ENCODE measurements at regions not wholly inside any gene's neighbourhood (a gene's known extent, or its start where the extent isn't known, plus 50 kb on each side); places are given as distances from the start of the nearest gene placed in this dataset.
A peak's percentile ranks its signal among the peaks of the same experiment; 100 is the strongest.

DNA sequence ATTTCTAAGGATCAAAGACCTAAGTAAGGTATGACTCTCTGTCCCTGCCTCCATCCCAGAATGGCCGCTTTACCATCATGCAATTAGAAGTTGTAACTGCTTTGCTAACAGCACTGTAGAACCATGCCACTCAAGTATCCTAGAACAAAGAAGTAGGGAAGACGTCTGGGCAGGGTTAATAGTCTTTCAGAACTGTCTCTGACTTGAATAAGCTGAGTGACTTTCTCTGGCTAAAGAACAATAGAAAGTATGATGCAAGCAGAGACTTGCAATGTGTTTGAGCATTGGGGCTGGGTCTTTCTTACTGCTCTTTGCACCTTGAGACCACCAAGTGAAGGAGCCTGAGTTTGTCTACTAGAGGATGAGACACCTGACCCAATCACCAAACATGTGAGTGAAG, 279.6 kb upstream of the JAG1 start:
- TF ChIP-seq, protein P1, sequence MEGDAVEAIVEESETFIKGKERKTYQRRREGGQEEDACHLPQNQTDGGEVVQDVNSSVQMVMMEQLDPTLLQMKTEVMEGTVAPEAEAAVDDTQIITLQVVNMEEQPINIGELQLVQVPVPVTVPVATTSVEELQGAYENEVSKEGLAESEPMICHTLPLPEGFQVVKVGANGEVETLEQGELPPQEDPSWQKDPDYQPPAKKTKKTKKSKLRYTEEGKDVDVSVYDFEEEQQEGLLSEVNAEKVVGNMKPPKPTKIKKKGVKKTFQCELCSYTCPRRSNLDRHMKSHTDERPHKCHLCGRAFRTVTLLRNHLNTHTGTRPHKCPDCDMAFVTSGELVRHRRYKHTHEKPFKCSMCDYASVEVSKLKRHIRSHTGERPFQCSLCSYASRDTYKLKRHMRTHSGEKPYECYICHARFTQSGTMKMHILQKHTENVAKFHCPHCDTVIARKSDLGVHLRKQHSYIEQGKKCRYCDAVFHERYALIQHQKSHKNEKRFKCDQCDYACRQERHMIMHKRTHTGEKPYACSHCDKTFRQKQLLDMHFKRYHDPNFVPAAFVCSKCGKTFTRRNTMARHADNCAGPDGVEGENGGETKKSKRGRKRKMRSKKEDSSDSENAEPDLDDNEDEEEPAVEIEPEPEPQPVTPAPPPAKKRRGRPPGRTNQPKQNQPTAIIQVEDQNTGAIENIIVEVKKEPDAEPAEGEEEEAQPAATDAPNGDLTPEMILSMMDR (IDR thresholded peaks at IDR 0.05; ENCODE audit: low read depth, low read length): no peak
- DNase-seq (ENCODE audit: low read depth, low spot score): no peak
- in situ Hi-C loops (cut with HindIII; ENCODE audit: low sequenced_read_pairs): no loop called here

DNA sequence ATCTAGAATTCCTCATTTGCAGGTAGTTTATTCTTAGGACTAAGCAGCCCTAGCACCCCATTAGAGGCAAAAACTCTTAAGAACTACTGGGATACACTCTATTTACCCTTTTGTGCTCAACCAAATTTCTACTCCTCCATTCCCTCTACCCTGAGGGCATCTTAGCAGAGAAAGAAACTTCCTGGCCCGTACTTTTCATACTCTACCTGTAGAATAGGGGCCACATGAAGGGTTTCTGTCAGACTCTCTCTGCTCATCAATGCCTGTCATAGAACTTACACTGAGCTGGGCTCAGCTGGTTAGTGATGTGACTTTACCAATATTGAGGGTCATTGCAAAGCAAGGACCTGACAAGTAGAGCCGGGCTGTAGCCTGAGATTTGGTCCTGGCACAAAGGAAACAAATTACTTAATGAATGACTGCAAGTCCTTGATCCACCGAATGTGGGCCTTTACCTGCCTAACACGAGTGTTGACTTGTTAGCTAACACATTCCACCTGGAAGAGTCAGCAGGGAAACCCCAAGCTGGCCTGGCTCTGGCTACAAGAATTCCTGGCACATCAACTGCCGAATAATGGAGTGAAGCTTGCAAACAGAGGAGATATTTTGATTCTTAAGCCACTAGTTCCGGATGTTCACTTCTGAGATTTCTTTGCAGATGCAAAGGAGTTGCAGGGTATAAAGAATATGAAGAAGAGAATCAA, 280.5 kb upstream of the JAG1 start:
- in situ Hi-C loops (cut with HindIII; ENCODE audit: low sequenced_read_pairs): no loop called here
- no peak overlapping the region for H3K4me3 ChIP-seq (ENCODE audit: low read depth, low read length)
- peak; percentile 18 for DNase-seq (ENCODE audit: low read depth, low spot score)
- TF ChIP-seq, protein P1 (IDR thresholded peaks at IDR 0.05; ENCODE audit: low read depth, low read length): no peak

More for the DNA sequence above, 279.6 kb upstream of the JAG1 start:
- H3K4me3 ChIP-seq (ENCODE audit: low read depth, low read length): no peak overlapping the region

DNA sequence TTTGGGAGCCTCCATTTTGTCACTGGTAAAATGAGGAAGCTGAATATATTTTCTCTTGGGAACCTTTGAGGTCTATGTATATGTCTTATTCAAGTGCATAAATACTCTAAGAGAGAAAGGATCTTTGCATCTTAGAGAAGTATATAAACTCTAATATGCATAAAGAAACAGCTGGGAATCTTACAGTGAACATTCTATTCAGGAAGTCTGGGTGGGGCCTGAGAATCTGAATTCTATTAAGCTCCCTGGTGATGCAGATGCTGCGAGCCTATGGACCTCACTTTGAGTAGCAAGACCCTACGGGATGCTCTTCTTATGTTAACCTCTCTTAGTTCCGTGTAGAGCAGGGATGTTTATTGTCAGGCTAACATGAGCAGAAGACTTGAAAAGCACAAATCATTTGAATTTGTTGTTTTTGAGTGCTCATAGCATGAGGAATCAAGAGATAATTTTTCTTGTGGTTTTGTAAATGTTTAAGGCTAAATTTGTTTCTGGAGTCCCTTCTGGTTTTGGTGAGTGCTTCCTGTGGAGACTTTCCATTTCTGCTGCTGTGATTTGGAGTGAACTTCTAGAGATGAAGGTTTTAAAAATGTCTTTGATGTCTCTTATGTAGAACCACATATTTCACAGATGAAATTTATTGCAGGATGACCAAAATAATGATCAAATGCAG, 281.2 kb upstream of the JAG1 start:
- peak; percentile 69 for DNase-seq (ENCODE audit: low read depth, low spot score)
- TF ChIP-seq, protein P1 (IDR thresholded peaks at IDR 0.05; ENCODE audit: low read depth, low read length): no peak
- in situ Hi-C loops (cut with HindIII; ENCODE audit: low sequenced_read_pairs): no loop called here
- no peak overlapping the region for H3K4me3 ChIP-seq (ENCODE audit: low read depth, low read length)

DNA sequence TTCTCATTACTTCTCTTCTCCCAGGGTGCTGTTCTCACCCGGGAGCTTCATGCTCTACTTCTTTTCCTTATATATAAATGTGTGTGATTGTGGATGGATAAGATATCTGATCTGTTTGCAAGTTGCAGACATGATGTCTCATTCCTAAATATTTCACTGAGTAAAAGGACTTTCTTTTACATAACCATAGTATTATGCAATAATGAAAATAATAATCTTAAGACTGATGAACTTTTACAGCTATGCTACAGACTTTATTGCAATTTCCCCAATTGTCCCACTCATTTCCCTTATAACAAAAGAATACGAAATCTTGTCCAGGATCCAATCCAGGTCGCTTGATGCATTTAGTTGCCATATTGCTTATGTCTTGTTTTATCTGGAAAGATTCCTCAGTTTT, 284.5 kb upstream of the JAG1 start:
- no peak overlapping the region for H3K4me3 ChIP-seq (ENCODE audit: low read depth, low read length)
- DNase-seq (ENCODE audit: low read depth, low spot score): no peak
- TF ChIP-seq, protein P1 (IDR thresholded peaks at IDR 0.05; ENCODE audit: low read depth, low read length): no peak
- in situ Hi-C loops (cut with HindIII; ENCODE audit: low sequenced_read_pairs): no loop called here

DNA sequence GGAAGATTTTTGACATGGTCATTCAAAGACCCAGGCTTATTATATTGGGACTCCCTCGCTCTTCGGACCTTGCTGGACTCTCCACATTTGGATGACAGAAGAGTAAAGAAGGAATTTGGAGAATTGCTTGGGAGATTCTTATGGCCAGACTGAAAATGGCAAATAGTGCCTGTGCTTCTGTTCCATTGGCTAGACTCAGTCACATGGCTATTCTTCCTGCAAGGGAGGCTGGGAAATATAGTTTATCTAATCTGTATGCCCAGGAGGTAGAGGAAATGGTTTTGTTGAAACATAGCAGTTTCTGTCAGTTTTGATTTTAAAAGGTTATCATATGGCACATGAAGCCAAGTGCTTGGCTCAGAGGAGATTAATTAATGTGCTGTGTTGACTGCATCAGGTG, 286.6 kb upstream of the JAG1 start:
- TF ChIP-seq, protein P1 (IDR thresholded peaks at IDR 0.05; ENCODE audit: low read depth, low read length): no peak
- in situ Hi-C loops (cut with HindIII; ENCODE audit: low sequenced_read_pairs): no loop called here

DNA sequence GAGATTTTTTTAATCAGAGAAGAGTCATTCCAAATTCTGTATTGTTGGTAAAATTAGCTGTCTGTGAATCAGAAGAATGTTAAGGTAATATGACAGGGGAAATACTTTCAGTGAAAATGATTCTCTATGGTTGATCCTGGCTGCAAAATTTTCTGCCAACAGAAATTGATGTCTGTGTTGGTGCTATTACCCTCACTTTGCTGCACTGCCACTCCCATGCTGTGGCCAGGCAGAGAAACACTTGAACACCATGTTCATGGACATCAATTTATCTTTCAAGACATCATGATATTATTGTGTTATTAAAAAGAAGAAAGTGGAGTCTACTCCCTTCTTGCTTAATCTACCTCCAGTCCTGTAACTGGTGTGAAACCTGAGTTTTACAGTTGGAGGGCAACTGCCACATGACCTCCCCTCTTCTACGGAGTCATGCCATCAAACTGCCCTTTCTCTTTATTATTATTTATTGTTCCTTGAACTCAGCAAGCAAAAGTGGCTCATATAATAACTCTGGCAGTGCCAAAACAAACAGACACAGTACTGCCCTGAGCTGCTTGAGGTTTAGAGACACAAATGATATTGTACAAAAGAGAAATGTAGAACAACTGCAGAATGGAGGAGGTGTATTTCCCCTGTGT, 288.0 kb upstream of the JAG1 start:
- TF ChIP-seq, protein P1 (IDR thresholded peaks at IDR 0.05; ENCODE audit: low read depth, low read length): no peak
- no peak overlapping the region for H3K4me3 ChIP-seq (ENCODE audit: low read depth, low read length)
- DNase-seq (ENCODE audit: low read depth, low spot score): peak; percentile 48
- in situ Hi-C loops (cut with HindIII; ENCODE audit: low sequenced_read_pairs): no loop called here

More for the DNA sequence above, 286.6 kb upstream of the JAG1 start:
- H3K4me3 ChIP-seq (ENCODE audit: low read depth, low read length): no peak overlapping the region
- no peak for DNase-seq (ENCODE audit: low read depth, low spot score)

All from astrocyte of the spinal cord (primary cell).